HG02970 (cell line): ENCODE measurements at regions not wholly inside any gene's neighbourhood (a gene's known extent, or its start where the extent isn't known, plus 50 kb on each side); places are given as distances from the start of the nearest gene placed in this dataset.

ENCODE experiments used
- ATAC-seq: cut with Tn5 transposase; IDR thresholded peaks from one replicate; pipeline ENCODE4 v1.9.1; 2021; ENCODE audit warnings: mild to moderate bottlenecking, moderate library complexity, moderate number of reproducible peaks; ENCODE audit not compliant: unreplicated experiment, low FRiP score

DNA sequence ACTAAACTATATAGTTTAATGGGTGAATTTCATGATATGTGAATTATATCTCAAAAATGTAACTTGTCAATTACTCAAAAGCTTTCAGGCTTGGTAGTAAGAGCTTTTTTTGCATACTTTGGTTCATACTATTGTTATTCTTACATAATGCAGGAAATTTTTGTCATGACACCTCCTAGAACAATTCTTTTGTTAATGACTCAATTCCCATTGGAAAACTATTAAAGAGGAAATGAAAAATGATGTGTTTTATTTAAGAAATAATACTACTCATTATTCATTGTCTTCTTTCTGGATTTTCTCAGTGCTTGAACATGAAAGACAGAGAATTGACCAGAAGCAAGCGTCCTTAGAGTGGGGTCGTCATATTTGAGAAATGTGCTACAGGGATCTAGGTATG is 196.4 kb upstream of the KCNJ16 start:
- no peak for ATAC-seq

DNA sequence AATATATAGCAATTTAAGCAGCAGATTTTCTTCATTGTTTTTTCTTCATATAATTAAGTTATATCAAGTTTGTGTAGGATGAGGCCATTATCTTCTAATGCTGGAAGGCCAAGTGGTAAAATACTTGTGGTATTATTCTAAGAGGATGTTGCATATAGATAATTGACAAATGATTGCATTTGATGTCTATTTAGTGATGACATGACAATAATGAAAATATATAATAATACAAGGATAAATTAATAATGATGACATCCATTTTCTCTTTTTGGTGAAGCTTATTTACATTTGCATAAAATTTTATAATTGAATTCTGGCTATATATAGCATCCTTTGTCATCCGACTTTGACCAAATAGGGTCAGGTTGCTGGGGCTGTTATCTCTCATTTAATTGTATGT is 195.4 kb upstream of the KCNJ16 start:
- ATAC-seq, result no peak

DNA sequence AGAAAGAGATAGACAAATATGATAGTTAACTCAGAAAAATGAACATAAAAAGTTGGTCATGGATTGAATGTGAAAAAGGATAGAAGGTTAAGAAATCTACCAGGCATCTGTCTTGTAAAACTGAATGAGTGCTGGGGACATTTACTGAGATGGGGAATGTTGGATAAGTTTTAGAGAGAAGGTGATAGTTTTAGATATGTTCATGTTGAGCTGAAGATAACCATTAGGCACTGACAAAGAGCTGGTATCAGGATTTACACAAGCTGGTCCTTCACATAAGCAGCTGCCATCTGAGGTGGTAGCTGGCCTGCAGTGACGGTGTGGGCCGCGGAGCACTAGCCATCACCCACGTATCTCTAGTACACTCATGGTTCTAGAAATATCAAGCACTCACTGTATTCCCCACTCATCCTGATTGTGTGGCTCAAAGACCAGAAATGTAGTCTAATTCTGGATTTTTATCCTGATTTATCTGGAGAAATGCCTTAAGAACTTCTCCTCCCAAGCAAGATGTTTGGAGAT is 194.4 kb upstream of the KCNJ16 start:
- ATAC-seq, result no peak

GRCh38 chr17:69882281-69882680 is 192.7 kb upstream of the KCNJ16 start:
- ATAC-seq, result no peak

GRCh38 chr17:69883120-69883519 is 191.9 kb upstream of the KCNJ16 start:
- no peak for ATAC-seq

DNA sequence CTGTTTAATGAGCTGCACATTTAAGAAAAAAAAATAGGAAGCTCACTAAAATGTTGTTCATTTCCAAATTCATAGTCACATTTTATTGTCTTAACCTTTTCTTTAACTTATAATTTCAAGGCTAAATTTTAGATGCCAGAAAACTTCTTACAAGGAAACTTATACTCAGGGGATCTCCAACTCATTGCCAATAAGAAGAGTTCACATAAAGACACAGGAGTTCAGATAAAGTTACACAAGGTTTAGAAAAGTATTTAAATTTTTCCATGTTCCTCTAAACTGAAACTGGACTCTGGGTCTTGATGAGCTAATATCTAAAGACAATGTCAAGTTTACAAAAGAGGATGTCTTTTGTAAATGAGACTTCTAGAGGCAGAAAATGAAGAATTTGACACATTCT is 190.7 kb upstream of the KCNJ16 start:
- no peak for ATAC-seq

DNA sequence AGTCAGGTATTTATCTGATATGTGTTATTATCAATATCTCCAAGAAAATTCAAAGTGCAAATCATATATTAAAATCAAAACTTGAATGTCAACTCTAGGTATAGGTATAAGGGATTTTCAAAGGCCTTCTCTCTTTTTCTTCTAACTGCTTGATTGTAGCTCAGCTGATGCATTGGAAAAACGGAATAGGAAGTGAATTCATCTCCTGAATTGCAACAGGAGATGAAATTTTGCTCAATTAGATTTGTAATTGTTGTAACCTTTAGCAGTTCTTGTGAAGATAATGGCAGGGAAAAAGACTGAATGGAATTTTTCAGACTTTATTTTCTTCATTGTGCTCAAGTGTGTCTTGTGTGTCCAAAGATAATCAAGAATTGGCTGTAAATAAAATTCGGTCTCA is 190.2 kb upstream of the KCNJ16 start:
- no peak for ATAC-seq

- no peak for ATAC-seq
Measured at GRCh38 chr17:69898601-69899000, 176.4 kb upstream of the KCNJ16 start.

- ATAC-seq, result no peak
Measured at GRCh38 chr17:69900101-69900500, 174.9 kb upstream of the KCNJ16 start.

DNA sequence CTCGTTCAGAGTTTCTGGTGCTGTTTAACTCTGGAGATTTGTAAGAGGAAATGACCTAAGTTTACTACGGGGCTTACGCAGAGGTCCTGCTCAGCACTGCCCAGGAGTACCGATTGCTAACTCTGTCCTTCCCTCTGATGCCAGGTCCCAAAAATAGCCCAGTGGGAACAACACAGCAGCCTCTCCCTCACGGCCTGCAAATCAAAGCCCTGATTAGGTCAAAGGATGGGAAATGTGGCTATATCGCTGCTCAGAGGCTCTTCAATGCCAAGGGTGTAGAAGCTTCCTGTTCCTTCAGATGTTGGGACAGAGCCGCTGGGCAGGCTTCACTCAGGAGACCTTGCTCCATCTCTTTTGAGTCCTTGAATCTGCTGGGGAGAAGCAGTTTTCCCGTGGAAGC is 174.2 kb upstream of the KCNJ16 start:
- no peak for ATAC-seq

- no peak for ATAC-seq
Measured at GRCh38 chr17:69906306-69906705, 168.7 kb upstream of the KCNJ16 start.

GRCh38 chr17:69907132-69907847 is 167.7 kb upstream of the KCNJ16 start:
- no peak for ATAC-seq

DNA sequence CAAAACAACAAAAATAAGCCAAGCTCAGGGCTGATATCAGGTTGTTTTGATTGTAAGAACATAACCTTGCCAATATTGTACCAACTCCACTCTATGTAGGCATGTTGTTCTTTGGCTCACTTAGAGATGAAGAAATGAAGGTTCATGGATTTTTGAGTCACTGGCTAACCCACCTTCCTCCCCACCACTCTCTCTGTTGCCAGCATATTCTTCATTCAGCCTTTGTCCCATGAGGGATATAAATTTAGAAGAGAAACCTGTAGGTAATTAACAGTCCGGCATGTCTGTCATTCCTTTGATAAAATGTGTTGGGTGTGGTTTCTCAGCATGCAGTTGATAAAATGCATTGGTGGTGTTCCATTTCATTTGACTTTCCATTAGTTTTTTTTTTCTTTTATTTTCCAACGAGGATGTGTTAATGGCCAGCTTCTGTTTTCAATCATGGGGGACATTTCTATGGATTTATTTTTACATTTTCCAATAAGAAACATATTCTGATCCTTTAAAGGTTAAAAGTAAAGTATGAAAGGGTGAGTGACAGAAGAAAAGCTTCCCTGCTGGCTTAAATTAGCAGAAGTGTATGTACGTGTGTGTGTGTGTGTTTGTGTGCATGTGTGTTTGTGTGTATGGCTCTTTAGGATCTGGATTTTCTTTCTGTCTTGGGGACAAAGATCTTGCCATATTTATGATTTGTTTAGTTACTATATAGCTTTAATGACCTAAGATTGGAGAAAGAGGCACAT is 166.2 kb upstream of the KCNJ16 start:
- no peak for ATAC-seq

DNA sequence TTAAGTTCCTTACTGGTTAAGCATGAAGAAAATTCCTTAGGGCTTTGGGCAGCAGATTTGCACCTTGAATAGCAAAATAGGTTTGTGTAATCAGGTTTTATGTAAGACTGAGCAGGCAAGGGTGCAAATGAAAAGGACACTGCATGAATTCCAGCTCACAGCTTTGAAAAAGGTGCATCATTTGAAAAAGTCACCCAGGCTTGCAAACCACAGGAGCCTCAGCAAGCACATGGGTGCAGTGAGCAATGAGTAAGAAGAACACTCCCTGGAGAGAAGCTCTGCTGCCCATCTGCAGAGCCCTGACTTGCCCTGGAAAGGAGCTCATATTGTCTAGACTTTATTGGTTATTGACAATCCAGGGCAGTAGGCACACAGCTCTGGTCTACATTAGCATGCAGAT is 165.6 kb upstream of the KCNJ16 start:
- no peak for ATAC-seq

GRCh38 chr17:69912805-69913204 is 162.2 kb upstream of the KCNJ16 start:
- ATAC-seq, result no peak

- no peak for ATAC-seq
Measured at GRCh38 chr17:69913216-69913615, 161.8 kb upstream of the KCNJ16 start.

DNA sequence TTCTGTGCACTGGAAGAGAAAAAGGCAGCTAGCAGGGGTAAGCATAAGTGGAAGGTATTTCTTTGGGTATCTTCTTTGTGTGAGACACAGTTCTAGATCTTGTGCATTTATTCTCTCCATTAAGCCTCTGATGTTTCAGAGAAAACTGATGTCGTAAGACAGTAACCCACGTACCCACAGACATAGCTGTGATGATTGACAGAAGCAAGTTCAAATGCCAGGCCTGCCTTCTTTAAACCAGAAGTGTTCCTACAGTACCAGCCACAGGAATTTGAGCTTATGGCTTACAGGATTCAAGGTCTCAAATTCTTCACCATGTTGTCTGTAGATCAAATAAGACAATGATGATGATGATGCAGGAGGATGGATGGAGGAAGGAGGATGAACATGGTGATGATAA is 161.4 kb upstream of the KCNJ16 start:
- ATAC-seq, result no peak

GRCh38 chr17:69914520-69914919 is 160.5 kb upstream of the KCNJ16 start:
- ATAC-seq, result no peak

DNA sequence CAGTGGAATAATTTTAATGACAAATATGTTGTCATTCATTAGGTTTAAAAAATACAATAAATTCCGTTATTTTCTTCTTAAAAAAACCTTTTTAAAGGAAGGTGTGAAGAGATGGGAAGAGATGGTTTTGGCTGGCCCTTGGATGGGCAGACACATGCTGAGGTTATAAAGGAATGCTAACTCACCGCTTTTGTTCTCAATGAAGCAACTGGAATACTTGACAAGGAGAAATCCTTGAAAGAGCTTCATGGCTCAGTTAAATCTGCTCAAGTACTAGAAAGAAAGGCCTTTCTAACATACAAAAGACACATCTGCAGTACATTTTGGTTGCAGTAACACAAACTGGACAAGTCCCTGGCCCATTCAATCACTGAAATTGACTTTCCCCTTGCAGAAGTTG is 158.3 kb upstream of the KCNJ16 start:
- ATAC-seq, result no peak

- ATAC-seq, result no peak
Measured at GRCh38 chr17:69918164-69918563, 156.9 kb upstream of the KCNJ16 start.

DNA sequence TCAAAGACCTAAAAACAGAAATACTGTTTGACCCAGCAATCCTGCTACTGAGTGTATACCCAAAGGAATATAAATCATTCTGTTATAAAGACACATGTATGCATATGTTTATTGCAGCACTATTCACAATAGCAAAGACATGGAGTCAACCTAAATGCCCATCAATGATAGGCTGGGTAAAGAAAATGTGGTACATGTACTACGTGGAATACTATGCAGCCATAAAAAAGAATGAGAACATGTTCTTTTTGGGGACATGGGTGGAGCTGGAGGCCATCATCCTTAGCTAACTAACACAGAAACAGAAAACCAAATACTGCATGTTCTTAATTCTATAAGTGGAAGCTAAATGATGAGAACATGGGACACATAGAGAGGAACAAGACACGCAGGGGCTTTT is 155.2 kb upstream of the KCNJ16 start:
- ATAC-seq, result no peak

- ATAC-seq, result no peak
Measured at GRCh38 chr17:69921046-69921445, 154.0 kb upstream of the KCNJ16 start.
